Stimulated activated CD4-positive, alpha-beta T cell treated with anti-CD3 and anti-CD28 coated beads, Interleukin-4, amount 100 ng/mL, for 24 hours (primary cell): ENCODE measurements at regions not wholly inside any gene's neighbourhood (a gene's known extent, or its start where the extent isn't known, plus 50 kb on each side); places are given as distances from the start of the nearest gene placed in this dataset.

Experiments
- DNase-seq: peaks from one replicate; pipeline ENCODE4 v3.0.0-alpha.2; 2020

DNA sequence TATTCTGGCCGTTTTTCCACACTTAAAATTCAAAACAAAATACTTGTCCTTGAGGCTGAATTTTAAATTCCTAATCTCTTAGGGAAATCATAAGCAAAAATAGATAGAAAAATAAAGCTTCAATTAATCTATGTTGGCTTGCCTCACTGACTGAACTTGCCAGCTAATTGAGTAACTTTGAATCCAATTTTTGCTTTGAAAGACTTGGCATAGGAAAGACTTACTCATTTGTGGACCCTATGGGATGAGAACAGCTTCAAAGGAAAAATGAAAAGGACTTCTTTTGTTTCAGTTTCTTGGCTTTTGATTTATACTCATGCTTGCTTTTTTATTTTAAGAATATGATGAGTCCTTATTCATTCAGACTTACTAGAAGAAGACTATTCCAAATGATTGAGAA lies 370.7 kb upstream of the RARB start:
- no peak for DNase-seq

DNA sequence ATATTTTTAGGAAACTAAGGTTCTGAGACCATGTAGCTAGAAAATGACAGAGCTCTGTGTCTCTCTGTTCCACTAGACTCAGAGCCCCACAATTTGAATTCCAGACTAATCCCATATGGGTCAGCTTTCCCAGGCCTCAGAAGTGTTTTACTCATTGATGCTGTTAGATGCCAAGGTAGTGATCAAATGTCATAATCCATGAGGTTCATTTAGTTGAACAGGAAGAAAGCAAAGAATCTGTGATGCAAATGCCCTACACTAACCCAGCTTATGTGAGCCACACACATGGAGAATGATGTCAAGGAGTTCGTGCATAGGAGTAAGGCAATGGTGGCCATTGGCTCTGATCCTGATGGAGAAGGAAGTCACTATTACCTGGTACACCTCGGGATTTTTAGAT lies 363.4 kb upstream of the RARB start:
- DNase-seq: no peak

DNA sequence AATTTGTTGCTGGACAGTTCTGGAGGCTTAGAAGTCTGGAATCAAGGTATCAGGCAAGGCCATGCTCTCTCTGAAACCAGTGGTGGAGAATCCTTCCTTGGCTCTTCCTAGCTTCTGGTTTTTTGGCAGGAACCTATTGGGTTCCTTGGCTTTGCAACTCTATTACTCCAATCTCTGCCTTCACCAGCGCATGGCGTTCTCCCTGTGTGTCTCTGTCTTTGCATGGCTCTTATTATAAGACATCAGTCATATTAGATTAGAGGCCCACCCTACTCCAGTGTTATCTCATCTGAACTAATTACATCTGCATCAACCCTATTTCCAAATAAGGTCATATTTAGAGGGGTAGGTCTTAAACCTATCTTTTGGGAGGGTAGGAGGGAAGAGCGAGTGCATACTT lies 358.1 kb upstream of the RARB start:
- DNase-seq: no peak

DNA sequence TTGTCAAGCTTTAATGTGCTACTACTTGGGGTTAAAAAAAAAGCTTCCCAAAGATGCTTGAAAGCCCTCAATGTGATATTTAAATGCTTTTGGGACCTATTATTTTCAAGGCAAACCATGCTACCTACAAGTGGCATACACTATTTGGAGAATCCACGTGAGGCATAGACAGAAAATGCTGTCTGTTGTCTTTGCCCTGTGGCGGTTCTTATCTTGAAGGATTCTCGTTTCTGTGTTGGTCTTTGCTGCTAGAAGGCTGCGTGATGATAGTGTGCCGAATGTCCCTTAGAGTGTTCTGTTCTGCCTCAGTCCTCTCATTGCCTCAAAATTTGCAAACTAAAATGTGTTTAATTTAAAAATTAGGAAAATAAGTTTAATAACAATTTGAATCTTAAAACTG lies 356.2 kb upstream of the RARB start:
- DNase-seq: no peak

DNA sequence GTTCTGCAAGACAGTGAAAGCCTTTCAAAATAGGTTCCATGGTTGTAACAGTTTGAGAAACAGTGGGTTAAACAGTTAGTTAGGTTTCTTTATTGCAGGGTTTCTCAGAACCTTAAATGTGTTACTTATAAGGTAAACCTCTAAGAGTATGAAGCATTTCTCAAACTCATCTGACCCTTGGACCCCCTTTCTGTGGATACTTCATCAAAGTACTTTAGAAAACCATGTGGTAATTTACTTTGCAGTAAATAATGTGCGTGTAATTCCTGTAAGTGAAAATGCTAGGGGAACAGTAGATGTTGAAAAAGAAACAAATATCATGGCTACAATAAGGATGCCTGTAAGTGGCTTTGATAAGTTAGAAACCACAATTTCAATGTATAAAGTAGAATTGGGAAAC lies 354.6 kb upstream of the RARB start:
- DNase-seq: no peak

DNA sequence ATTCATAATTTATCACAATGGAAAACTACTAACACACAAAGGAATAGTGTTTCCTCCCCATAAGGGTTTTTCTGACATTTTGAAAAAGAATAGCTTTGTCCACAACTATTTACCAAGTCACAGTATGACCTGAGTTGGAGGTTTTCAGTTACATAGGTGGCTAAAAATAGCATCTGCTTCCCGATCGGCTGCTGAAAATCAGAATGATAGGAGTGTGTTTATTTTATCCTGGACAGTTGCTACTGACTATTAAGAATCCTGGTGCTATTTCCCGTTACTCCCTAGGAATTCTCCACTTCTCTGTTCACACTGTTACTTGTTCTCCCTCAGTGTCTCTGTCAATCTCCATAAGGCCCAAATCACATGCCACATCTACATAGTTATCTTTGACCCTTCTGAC lies 353.9 kb upstream of the RARB start:
- no peak for DNase-seq

DNA sequence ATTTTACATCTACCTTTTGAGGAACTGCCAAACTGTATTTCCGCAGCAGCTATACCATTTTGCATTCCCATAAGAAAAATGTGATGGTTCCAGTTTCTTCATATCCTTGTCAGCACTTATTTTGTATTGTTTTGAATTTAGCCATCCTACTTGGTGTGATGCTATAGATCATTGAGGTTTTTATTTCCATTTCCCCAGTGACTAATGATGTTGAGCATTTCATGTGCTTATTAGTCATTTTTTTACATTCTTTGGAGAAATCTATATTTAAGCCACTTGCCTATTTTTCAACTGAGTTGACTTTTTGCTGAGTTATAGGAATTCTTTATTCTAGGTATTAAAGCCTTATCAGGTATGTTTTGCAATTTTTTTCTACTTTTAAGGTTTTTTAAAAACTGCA lies 347.6 kb upstream of the RARB start:
- no peak for DNase-seq

DNA sequence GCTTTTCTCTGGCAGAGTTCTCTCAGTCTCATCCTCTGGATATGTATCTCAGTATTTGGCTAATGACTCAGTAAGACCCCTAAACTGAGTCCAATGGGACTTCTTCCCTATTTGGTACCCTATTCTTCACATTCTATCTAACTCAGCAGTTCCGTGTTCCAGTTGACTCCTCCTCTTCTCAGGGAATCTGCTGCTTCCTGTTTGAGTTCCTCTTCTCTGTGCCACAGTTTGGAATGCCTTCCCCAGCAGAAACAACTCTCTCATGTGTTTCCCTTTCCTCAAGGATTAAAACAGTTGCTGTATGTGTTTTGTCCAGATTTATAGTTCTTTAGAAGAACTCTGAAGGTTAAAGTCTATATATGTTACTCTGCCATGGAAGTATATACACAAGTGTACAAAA lies 344.0 kb upstream of the RARB start:
- no peak for DNase-seq

DNA sequence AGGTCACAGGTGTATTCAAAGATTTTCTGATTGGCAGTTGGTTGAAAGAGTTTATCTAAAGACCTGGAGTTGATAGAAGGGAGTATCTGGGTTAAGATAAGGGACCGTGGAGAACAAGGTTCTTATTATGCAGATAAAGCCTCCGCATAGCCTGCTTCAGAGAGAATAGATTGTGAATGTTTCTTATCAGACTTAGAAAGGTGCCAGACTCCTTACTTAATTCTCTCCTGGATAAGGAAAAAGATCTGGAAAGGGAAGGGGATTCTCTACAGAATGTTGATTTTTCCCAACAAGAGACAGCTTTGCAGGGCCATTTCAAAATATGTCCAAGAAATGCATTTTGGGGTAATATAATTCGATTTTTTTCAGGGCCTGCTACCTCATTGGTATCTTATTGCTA lies 341.3 kb upstream of the RARB start:
- DNase-seq: no peak

DNA sequence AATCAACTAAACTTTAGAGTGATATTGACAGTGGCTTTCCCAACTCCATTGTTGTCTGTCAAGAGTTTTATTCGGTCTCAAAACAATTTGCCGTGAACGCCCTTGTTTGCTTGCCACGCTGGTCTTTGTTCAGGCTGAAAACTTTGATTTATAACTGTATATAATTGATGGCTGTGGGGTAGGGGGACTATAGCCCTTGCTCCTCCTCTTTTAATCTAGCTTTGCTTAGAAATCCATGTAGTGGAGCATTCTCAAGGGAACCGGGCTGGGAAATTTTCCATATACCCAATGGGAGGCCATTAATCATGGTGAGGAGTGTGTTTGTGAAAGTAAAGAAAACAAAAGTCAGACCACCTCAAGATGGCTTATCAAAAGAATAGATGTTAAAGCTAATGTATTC lies 339.8 kb upstream of the RARB start:
- DNase-seq: no peak

DNA sequence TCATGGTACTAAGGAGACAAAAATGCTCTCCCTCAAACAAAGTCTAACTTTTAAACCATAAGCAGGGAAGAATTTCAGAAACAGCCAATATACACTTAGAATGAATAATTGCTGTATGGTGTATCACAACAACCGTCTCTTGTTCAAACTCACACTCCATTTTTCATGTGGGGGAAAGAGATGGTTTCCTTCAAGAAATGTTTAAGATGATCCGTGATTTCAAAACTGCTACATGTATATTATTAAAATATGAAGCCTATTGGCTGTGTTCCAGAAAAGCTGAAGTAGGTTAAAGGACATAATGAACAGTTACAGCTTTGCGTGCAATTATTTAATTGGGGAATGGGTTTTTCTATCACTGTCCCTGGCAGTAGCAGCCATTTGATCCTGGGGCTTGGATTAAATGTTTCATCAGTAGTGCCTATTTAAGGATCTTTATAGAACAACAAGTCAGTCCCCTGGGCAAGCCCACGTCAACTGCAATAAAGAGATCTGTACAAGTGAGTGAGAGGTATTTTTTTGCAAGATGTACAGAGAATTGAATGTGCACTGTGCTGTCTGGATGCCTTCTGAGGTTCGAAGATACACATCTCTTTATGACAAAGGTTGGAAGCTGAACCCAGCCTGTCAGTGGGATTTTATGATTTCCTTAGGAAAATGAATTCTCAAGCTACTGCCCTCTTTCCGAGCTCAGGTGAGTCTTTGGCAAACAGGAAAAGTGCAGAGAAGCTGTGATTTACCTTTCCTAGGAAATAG lies 337.2 kb upstream of the RARB start:
- DNase-seq: no peak

DNA sequence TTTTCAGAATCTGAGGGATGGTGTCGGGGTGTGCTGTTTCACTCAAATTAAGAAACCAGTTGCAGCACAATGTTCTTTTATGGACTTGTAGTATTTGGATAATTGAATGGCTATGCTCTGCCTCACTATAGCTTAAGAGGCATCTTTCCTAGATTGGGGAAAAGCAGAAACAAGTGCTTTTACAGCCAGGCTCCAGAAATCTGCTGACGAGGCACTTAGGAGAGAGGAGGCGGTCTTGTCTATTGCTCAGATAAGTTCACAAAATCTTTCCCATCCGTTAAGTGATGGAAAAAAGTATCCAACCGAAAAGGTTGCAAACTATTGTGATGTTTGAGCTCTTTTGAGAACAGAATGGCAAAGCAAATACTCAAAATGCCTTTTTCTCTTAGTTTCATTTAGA lies 336.1 kb upstream of the RARB start:
- no peak for DNase-seq

DNA sequence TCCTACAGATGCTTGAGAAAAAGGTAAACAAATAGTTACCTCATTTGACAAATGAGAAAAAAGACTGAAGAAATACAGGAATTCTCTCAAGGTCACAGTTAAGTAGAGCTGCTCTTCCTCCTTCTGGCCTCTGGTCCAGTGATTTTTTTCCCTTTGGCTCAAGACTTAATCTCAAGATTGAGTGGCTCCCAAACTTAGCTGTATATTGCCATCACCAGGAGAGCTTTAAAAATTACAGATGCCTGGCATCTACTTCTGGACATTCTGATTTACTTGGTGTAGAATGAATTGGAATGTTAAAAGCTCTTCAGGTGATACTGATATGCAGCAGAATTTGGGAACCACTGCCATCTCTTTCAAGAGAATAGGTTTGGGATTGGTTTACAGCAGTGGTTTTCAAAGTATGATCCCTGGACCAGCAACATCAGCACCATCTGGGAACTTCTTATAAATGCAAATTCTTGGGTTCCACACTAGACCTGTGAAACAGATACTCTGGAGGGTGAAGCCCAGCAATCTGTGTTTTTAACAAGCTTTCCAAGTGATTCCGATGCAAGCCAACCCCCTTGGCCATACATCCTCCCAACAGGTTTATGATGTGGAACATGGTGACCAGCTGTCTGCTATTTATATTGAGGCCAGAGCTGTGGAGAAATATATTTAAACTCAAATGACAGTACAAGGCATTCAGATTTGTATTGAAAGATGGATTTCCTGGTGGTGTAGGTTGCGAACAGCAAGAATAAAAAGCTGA lies 333.0 kb upstream of the RARB start:
- no peak for DNase-seq

DNA sequence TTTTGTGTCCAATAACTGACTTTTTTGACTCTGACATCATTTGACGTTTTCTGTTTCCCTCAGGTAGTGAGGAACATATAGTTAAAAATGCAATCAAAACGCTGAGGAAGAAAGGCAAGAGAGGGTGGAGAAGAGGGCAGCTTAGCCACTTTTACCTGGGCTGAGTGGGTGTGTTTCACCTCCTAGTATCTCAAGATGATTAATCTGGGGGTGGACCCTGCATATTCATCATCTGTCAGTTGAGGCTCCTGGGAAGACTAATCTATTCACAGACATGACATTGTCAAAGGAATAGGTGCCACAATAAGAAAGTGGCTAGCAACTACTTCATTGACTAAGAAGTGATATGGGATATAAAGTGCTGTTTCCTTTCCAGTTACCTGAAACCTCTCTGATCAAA lies 331.5 kb upstream of the RARB start:
- DNase-seq: no peak

DNA sequence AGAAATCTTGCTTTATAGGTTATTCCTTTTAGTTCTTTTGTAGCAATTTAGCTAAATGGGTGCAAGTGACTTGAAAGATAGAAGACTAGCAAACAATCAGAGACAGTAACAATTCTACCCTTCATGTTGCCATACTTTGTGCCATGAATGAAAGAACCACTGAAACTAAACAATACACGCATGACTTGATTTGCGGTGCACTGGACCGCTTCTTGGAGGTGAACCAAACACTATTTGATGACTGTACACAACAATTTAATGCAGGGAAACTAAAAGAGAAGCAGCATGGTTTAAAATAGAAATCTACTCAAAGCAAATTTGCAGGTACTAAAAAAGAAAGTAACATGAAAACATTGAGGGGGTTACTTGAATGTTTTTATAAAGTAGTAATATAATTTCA lies 331.0 kb upstream of the RARB start:
- no peak for DNase-seq

DNA sequence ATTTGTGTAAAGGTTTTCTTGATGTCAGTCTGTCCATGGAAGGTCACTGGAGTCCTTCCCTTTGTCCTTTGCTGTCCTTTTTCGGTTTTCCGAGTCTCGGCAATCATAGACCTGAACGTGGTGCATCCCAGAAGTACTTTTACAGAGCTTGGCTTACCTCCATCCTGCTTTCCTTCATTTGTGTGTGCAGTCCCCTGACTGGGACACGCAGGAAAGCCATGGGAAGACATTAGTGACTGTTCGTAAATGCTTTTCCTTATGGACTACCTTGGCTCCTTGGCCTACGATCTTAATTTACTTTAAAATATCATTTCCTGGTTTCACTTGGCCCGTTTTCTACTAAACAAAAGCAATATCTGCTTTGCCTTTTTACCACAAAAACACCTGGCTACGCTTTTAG lies 328.4 kb upstream of the RARB start:
- DNase-seq: no peak

DNA sequence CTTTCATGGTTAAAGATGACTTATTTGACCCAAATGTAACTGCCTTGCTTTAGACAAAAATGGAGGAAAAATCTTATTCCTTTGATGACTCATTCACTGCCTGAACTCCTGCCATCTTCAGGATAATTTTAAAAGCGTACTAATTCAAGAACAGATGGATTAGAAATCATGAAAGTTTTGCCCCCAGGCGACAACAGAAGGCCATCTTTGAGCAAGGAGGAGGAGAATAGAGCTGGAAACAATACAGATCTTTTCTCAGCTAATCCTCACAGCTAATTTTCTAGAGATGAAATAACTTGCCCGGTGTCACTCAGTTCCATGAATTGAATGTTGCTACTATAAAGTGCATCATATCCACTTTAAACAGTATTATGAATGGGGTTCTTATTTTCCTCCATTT lies 324.7 kb upstream of the RARB start:
- no peak for DNase-seq

DNA sequence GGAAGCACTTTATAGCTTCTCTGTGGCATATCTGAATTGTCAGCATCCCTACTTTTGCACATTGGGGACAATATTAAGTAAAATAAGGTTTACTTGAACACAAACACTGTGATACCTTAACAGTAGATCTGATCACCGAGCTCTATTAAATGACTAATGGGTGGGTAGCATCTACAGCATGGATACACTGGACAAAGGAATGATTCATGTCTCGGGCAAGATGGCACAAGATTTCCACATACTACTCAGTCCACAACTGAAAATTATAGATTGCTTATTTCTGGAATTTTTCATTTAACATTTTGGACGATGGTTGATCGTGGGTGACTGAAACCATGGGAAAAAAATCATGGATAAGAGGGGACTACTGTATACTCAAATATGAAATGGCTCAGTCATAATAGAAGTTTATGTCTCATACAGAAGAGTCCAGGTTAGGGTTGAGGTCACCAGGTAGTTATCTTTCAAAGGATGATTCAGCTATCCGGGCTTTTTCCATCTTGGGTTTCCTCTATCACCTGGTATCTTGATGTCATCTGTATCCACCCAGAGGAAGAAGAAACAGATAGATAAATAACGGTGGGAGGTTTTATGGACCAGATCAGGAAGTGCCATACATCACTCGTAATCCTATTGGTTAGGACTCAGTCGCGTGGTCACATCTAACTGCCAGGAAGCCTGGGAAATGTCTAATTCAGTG lies 320.0 kb upstream of the RARB start:
- DNase-seq: no peak

DNA sequence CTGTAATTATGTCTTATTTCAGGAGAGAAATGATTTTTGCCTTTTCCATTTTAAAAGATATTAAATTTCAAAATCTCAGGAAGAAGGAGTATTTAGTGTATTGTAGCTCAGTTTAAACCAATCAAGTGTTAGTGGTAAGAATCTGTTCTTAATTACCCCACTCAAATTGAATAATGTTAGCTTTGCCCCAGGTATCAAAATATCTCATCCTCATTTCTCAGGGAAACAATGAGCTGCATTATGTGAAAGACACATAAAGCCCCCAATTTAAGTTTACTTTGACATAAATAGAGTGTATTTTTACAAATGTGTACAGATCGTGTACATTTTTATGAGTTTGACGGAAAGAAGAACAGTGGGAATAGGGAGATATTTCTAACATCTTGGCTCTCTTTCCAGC lies 317.4 kb upstream of the RARB start:
- DNase-seq: no peak

DNA sequence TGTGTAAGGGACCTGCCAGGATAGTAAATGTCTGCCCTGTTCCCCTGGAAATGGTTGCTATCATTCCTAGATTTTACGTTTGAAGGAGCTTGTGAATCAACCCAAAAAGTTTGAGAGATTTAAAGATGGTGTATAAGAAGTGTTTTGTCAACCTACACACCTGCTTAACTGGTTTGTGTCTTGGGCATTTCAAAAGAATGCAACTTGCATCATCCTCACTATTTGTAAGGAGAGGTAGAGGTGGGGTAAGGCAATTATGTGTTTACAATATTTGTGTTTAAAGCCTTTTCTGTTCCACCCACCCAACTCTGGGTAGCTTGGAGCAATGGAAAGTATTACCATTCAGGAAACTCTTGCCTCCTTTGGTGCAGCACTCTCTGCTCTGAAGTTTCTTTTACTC lies 314.2 kb upstream of the RARB start:
- no peak for DNase-seq

DNA sequence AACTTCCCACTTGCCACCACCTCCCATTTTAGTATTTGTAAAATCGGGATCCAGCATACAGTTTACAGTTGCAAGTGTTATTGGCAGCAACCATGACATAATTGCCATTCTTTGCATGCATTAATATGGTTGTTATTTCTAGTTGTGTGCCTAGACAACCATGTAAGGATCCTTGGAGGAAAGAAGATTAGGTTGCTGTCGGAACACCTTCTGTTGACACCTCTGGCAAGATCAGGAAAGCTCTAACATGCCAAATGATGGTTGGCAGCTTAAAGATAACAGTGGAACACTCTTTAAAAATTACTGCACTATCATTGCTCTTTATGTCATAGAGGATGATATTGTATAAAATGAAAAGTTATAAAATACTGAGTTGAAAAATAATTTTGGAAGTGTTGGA lies 313.5 kb upstream of the RARB start:
- DNase-seq: no peak

DNA sequence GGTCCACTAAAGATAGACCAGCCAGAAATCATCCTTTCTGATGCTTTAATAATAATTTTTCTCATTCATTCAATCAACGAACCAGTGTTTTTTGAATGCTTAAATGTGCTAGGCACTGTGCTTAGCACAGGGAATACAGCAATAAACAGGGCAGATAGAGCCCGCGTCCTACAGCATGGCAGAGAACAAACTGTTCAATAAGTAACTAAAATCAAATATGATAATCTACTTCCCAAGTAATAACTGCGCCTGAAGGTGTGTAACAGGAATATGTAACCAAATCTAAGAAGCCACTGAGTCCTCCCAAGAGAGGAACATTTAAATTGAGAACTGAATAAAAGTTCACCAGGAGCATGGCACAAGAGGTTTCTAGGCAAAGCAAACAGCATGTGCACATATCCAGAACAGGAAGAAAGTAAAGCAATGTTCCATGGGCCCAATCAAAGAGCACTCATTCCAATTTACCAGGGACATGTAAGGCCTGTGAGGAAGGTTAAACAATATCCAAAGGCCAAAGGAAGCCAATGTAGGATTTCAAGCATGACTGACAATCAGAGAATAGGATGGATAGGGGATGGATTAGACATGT lies 311.0 kb upstream of the RARB start:
- DNase-seq: no peak

DNA sequence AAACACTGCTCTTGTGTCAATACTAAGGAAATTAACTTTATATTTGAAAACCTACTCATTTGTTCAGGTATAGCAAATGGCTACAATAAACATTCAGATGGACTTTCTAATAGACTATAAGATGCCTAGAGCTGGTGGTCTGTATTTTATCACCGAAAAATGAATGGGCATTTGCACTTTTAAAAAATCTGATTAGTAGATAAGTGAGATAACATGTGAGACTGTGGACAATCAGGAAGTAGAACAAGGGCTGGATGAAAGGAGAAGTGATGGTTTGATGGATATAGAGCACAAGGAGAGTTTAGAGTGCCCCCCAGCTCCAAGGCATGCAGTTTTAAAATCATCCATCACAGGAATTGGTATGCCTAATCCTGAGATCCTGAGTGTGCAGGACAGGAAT lies 308.4 kb upstream of the RARB start:
- no peak for DNase-seq

DNA sequence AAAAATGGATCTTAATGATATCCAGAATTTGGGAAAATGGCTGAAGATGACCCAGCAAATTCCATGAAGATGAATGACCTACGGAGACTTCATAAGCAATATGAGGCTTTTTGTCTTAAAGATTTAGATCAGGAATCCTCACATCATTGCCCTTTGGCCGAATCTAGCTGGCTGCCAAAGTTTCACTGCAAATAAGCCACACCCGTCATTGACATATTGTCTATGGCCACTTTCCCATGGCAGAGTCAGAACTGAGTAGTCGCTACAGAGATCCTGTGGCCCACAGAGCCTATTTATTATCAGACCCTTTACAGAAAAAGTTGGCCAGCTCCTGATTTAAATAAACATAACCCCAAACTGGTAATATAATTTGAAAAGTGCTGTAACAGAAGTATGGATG lies 307.4 kb upstream of the RARB start:
- DNase-seq: no peak
